ENCODE measurements at regions not wholly inside any gene's neighbourhood (a gene's known extent, or its start where the extent isn't known, plus 50 kb on each side); places are given as distances from the start of the nearest gene placed in this dataset.

DNA sequence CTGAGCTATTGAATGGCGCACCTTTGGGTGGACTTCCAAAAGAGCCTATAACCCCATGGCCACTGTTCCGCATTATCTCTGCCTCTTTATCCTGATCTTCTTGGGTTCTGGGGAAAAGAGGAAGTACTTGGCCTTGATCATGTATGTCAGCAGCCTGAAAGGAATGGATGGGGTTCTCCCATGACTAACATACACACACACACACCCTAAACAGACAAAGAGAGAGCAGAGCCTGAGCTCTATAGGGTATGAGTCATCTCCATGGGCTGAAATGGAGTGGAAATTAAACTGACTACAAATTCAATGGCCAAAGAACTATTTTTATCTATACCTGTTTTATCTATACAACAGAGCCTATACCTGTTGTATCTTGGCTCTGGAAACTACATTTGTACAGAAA lies 141.5 kb upstream of the MTMR8 start:
- TF ChIP-seq POLR2A (IDR thresholded peaks at IDR 0.05), result no peak
- TF ChIP-seq, protein P1, sequence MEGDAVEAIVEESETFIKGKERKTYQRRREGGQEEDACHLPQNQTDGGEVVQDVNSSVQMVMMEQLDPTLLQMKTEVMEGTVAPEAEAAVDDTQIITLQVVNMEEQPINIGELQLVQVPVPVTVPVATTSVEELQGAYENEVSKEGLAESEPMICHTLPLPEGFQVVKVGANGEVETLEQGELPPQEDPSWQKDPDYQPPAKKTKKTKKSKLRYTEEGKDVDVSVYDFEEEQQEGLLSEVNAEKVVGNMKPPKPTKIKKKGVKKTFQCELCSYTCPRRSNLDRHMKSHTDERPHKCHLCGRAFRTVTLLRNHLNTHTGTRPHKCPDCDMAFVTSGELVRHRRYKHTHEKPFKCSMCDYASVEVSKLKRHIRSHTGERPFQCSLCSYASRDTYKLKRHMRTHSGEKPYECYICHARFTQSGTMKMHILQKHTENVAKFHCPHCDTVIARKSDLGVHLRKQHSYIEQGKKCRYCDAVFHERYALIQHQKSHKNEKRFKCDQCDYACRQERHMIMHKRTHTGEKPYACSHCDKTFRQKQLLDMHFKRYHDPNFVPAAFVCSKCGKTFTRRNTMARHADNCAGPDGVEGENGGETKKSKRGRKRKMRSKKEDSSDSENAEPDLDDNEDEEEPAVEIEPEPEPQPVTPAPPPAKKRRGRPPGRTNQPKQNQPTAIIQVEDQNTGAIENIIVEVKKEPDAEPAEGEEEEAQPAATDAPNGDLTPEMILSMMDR (IDR thresholded peaks at IDR 0.05), result no peak
- H3K36me3 ChIP-seq (ENCODE audit: low read depth, missing control alignments), result no peaks in the 10 kb centered on the region
- no peaks in the 10 kb centered on the region for H3K4me1 ChIP-seq
- 78 to 85% methylated on average over 2 of the region's 2 CpGs for WGBS, 2 donors
- H3K27ac ChIP-seq, result no peak overlapping the region
- DNase-seq, result no peak
- intact Hi-C loops (cut with DNase I; ENCODE audit: low total_unique reads), result no loop called here
- no peaks in the 10 kb centered on the region for H3K9me3 ChIP-seq
- no peaks in the 10 kb centered on the region for H3K27me3 ChIP-seq
- H3K4me3 ChIP-seq, result no peak overlapping the region

Measured in testis (tissue), 2 donors.